Inflammatory macrophage (primary cell): ENCODE measurements at regions not wholly inside any gene's neighbourhood (a gene's known extent, or its start where the extent isn't known, plus 50 kb on each side); places are given as distances from the start of the nearest gene placed in this dataset.
"Not testable (repeated sequence)": the region's sequence is repeated elsewhere in the genome, so short reads cannot be mapped to it uniquely, and the experiment has no call there.

Experiments used
- DNase-seq, 2 donors: peaks; one replicate each; pipeline ENCODE4 v3.0.0-alpha.2; 2020 to 2022

DNA sequence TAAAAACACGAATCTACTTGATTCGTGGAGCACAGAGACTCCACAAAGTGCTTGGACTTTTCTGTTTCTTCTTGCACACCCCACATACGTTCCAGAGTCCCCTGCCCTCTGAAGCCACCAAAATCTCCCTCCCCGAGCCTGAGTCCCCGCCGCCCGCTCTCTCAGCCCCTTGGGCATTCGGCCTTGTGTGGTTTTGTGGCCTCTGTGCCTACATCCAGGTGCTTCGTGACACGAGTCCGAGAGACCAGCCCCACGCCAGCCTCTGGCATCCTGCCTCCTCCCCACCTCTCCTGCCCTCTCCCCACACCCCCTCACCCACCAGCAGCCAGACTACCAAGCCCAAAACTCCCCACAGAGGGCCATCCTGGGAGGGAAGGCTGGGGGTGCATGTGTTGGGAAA lies 87.8 kb upstream of the PPP1R26 start:
- no peak for DNase-seq

DNA sequence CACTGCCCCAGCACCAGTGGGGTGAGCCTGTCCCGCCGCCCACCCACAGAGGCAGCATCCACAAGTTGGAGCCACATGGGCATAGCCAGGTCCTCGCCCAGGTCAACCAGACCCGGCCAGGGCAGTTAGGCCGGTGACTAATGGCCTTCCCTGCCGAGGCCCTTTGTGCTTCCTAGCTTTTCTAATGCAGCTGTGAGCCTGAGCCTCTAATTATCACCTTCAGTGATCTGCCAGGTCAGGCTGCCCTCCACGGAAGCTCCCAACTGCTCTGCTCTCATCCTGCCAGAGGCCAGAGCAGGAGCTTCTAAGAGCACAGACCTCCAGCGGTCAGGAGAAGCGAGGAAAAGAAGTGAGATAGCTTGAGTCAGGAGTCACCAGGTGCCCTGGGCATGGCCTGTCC lies 87.1 kb upstream of the PPP1R26 start:
- DNase-seq: no peak

DNA sequence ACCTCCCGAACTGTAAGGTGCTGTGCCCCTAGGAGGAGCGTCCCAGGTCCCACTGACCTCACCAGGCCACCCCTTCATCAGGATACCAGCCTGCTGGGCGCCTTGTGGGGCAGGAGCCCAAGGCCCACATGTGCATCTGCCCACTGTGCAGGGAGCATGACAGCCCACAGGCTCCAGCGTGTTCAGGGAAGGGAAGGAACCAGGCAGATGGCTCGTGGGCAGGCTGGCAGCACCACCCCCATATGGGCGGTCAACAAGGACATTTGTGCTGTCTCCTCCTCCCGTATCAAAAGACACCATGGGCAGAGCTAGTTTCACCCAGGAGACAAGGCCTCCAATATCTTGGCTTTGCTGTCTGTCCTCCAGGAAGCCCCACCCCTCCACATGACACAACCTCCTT lies 85.5 kb upstream of the PPP1R26 start:
- DNase-seq: no peak

DNA sequence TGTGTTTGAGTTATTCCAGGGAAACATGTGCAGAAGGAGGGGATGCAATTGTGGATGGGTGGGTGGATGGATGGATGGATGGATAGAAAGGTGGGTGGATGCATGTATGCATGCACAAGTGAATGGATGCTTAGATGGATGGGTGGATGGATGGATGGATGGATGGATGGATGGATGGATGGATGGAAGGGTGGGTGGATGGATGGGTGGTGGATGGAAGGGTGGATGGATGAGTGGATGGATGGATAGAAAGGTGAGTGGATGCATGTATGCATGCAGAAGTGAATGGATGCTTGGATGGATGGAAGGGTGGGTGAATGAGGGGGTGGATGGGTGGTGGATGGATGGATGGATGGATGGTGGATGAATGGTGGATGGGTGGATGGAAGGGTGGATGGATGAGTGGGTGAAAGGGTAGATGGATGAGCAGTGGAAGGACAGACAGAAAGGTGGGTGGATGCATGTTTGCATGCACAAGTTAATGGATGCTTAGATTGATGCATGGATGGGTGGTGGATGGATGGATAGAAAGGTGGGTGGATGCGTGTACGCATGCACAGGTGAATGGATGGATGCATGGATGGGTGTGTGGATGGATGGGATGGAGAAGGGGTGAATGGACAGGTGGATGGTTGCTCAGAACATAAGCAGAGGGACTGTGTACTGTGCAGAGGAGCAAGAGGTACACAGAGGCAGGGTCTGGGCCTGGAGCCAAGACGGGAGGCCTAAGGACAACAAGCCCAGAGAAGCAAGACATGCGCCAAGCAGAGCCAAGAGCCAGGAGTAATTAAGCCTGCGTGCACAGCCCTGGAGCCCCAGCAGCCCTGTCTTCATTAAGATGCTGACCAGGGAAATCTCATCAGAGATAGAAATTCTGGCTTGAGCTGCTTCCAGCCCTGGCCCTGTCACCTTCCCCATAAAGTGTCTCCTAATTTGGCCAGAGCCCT lies 84.6 kb upstream of the PPP1R26 start:
- no peak for DNase-seq

DNA sequence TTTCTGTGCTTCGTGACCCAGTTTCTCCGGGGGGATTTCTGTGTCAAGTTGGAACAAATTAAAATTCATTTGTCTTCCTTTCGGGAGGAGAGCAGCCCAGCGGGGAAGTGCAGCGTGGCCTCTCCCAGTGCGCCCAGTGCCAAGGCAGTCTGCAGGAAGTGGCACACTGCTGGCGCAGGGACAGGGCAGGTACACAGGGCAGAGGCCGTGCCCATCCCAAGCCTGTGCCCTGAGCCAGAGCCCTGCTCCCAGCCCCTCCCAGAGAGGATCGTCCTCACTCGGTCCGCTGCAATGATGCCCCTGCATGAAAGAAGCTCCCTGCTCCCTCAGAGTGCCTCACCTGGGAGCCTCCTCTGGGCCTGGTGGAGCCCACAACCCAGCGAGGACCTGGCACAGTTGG lies 82.4 kb upstream of the PPP1R26 start:
- DNase-seq: no peak

DNA sequence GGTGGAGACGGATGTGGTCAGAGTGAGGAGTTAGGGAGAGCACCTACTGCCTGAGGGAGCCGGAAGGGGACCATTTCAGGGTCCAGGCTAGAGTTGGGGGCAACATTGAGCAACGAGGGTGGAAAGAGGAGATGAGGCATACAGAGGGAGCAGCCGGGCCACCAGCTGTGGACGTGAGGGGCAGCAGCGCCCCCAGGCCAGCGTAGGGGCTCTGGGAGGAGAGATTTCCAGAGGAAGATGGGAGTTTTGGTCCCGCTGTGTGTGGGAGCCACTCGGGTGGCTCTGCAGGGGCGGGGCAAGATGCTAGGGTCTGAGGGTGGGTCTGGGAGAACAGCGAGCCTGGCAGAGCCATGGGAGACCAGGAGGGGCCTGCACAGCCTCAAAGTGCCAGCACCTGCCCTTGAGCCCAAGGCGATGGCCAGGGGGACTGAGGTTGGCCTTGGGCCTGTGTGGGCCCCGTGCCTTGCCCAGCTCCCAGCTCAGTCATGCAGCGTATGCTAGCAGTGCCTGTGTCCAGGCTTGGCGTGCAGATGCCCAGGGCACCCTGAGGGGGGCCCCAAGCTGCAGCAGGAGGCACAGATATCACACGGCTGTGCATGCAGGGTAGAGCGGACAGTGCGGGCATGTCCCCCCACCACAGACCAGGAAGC lies 80.5 kb upstream of the PPP1R26 start:
- no peak for DNase-seq

DNA sequence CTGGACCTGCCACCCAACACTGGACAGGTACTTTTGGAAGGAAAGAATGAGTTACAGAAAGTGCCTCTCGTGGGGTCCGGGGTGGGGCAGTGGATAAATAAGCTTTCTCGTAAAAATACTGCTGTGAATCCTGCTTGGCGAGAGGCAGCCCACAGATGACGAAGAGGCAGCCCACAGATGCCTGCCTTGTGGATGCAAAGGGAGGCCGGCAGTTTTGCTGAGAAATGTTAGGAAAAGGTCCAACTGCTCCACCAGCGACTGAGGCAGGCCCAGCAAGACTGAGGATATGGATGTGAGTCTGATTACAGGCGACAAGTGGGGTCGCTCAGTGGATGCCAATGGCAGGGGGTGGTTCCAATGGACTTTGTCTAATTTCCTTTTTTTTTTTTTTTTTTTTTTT lies 79.1 kb upstream of the PPP1R26 start:
- DNase-seq: no peak

DNA sequence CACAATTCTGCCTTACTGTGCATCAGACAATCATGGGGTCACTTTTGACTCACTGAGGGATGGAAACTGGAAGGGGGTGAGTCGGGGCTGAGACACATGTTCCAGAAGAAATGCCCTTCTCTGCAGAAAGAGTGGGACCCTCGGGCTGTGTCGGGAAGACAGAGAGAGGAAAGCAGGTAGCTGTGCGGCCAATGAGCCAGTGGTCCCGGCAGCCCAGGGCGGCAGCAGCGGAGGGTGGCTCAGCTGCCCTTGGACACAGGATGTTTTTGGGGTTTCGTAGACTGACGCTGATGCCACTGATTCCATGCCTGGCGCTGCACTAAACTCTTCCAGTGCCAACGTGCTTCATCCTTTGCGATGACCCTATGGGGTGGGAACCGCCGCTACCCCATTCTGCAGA lies 78.4 kb upstream of the PPP1R26 start:
- DNase-seq: no peak

DNA sequence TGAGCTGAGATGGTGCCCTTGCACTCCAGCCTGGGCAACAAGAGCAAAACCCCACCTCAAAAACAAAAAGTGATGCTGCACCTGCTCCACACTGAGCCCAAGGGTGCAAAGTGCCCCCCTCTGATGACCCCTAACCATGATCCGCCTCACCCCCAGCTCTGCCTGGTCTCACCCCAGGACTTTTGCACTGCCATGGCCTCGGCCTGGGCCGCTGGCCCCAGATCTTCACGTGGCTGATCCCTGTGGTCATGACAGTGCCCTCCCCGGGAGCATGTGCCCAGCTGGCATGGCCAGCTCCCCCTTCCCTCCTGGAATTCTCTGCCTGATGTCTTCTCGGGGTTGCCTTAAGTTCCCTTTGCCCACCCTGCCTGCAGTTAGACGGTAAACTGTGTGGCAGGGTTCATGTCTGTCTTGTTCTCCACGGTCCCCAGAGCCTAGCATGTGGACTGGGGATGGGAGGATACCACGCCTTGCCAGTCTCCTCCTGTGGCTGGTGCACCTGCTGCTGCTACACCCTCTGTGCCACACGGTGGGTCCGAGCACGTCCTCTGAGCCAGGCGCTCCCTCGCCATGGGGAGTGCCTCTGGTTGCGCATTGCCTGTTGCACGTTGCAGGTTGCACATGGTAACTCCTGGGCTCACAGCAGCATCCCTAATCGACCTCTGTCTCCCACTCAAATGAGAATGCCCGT lies 77.4 kb upstream of the PPP1R26 start:
- DNase-seq: no peak

DNA sequence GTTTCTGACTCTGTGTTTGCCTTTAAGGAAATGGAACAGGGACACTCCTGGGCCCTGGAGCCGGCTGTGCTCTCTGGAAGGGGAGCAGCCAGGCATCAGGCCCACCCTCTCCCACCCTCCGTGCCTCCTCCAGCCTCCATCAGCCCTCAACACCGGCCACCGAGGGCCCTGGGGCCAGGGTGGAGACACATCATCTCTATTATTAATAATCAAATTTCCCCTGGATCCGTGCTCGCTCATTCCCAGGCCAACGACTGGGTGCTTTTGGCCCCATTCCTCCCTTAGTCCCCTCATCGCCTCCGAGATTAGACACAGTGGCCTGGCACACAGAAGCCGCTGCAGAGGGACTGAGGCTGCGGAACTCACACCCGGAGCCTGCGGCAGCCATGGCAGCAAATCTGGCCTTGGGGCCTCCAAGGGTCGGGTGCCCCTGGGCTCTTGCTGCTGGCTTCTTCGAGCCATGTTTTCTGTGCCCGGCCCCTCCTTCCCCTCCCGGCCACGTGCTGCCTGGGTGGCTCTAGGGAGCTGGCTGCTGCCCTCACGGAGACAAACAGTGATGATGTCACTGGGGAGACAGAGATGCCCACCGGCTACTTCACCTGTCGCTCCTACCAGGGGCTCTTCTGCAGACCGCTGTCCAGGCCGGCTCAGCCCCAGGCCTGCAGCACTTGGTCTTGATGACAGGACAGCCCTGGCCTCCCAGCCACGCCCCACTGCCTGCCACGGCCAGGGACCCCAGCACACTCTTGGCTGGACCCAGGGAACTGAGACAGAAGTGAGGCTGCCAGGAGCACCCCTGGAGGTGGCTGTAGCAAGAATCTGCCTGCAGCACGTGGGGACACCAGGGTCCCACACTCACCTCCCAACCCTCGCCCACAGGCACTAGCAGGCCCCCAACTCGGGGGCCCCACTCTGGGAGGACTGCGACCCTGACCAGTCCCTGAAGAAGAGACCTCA lies 76.6 kb upstream of the PPP1R26 start:
- DNase-seq: no peak

DNA sequence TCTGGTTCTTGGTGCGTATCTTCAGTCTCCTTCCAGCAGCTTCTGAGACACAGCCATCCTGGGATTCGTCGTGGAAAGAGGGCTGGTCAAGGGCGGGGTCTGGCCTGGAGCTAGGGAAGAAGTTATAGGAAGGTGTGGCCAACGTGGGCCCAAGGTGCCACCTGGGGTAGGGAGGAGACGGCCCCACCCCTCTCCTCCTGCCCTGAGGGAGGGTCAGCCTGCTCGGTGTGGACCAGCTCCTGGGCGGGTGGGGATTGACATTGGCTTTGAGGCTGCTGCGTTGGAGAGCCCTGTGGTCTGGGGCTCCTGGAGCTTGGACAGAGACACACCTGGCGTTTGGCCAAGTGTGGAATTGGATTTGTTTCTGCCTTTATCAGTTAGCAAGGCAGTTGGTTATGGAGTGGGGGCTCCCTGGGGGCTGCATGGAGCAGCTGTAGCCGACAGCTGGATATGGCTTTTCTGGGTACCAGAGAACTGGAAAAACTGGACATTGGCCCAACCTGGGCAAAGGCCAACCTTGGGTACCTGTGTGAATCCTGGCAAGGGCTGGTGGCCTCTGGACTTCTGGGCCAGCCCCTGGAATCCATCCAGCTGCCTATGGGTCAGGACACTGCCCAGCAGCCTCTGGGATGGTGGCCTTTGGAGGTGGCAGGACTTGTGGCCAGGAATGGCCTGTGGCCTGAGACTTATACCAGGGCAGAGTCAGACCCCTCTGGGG lies 75.7 kb upstream of the PPP1R26 start:
- no peak for DNase-seq

DNA sequence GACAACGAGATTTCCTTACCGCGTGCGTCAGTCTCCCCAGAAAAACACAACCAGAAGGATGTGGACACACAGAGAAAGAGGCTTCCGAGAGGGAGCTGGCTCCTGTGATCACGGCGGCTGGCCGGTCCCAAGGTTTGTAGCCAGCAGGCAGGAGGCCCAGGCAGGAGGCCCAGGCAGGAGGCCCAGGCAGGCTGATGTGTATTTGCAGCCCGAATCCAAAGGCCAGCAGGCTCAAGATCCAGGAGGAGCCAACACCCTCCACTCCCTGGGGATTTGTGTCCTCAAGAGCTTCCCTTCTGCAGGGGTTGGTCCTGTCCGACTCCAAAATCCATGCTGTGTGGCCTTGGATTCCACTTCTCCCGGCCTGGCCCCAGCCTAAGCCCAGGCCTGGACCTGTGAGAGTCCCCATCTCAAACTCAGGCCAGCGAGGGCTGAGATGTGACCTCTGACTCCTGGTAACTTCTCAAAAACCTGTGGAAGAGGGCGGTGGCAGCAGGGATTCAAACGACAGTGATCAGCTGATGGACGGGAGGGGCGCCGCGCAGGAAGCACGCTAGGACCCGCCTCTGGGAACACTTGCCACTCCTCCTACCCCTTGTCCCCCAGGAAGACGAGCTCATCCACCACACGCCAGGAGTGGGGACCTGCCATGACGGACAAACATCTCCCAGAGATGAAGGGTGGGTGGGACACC lies 75.0 kb upstream of the PPP1R26 start:
- DNase-seq: no peak

DNA sequence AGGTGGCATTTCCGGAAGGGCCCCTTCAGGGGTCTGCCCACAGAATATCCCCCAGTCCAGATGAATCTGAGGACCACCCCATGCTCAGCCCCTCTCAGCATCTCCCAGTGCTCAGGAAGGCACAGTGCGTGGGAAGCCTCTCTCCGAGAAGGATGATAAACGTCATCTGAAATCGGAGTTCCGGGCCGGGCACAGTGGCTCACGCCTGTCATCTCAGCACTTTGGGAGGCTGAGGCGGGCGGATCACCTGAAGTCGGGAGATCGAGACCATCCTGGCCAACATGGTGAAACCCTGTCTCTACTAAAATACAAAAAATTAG lies 74.5 kb upstream of the PPP1R26 start:
- not testable (repeated sequence) for DNase-seq

DNA sequence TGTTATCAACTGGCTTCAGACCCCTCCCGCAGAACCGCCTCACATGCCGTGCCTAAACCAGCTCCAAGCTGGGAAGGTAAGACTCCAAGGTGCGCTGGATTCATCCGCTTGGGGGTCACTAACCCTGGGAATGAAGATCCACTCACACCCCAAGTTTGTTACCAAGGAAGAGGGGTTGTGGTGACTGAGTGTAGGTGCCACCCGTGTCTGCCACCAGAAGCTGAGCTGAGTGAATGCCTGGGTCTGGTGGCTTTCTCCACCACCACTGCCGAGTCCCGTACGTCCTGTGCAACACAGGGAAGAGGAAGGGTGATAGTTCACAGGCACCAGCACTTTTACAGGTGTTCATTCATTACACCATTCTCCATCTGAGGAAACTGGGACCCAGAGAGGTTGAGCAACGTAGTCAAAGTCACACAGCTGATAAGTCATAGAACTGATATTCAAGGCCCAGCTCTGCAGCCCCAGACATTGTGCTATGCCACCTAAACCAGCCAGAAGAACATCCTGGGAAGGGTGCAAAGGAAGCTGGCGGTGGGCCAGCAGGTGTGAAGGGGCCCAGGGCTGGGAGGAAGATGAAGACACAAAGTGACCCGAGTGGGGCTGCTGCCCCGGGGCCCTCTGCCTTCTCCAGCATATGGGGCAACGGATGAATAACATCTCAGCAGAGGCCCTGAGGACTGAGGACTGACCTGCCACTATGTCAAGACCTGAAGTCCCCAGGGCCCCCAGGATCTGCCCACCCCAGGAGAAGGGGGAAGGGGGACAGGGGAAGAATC lies 70.9 kb upstream of the PPP1R26 start:
- DNase-seq: no peak

DNA sequence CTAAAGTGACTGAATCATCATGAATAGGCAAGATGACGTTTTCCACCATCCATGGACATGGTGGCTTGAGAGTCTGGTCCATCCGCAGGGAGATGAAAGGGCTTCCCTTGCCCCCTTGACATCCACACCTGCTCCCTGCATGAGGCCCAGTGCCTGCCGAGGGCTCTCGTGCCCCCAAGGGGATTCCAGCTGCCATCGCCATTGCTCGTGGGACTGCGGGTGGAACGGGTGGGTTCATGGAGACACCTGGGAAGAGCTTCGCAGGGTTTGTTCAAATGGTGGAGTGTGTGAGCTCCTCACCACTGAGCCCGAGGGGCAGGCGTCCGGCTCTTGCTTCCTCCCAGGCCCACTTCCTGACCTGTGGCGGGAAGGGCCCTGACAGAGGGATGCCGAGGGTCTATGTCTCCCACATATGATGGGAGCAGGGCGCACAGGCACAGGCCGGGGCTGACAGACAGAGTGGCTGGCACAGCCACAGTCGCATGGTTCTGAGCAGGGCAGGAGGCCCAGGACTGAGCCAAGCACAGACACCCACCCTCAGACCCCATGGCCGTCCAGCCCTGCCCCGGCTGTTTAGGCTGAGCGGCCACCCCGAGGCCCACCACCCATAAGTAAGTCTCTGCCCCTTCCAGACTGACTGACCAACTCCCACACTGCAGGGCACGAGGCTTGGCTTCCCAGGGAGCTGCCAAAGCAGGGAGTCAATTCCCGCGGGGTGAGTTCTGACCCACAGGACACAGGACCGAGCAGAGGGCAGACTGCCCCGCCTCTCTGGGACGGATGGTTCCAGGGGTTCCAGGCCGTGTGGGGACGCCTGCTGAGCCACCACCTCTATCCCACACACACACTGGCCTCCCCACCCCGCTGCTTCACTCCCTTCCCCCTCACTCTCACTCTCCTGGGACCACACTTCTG lies 70.0 kb upstream of the PPP1R26 start:
- DNase-seq: no peak

DNA sequence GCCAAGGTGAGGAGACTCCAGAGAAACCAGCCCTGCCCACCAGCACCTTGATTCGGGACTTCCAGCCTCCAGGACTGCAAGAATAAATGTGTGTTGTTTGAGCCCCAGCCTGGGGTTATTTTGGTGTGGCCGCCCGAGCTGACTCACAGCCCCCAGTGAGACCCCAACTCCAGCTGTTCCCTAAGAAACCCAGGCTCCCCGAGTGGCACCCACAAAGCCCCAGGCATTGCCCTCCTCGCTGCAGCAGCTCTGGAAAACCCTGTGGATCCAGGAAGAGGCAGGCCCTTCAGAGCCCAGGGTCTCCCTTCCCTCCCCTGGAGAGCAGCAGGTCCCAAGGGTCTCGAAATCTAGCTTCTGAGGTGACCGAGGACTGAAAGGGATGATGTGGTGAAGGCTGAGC lies 69.2 kb upstream of the PPP1R26 start:
- DNase-seq: no peak

DNA sequence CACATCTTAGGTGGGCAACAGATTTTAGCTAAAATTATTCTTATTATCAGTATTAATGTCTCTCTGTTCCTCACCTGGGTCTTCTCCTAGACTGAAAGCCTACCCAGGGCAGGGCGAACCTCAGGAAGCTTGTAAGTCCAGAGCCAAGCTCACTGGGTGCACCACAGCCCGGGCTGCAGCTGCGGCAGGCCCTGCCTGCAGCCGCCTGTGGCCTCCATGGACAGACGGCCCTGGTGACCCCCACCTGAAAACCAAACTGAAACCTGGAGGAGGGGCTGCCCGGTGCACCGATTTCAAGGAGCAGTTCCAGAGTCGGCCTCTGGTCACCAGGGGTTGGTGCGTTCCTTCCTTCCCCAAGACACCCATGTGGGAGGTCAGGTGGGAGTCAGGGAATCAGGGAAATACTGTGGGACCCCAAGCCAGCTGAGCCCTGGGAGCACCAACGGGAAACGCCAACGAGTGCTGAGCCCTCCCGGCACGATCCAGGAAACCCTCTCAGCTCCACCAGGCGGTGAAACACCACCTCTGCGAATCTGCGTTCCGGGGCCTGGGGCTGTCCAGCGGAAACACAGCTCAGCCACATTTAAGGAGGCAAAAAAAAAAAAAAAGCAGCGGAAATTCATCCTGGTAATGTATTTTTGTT lies 68.6 kb upstream of the PPP1R26 start:
- DNase-seq: no peak

DNA sequence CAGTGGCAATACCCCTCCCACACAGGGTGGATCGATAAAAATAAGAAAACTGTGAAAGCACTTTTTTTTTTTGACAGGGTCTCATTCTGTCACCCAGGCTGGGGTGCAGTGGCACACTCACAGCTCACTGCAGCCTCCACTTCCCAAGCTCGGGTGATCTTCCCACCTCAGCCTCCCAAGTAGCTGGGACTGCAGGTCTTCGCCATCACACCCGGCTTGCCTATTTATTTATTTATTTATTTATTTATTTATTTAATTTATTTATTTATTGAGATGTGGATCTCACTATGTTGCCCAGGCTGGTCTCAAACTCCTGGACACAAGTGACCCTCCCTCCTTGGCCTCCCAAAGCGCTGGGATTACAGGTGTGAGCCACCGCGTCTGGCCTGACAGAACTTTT lies 68.0 kb upstream of the PPP1R26 start:
- DNase-seq: not testable (repeated sequence)
